ENCODE measurements at regions not wholly inside any gene's neighbourhood (a gene's known extent, or its start where the extent isn't known, plus 50 kb on each side); places are given as distances from the start of the nearest gene placed in this dataset.

DNA sequence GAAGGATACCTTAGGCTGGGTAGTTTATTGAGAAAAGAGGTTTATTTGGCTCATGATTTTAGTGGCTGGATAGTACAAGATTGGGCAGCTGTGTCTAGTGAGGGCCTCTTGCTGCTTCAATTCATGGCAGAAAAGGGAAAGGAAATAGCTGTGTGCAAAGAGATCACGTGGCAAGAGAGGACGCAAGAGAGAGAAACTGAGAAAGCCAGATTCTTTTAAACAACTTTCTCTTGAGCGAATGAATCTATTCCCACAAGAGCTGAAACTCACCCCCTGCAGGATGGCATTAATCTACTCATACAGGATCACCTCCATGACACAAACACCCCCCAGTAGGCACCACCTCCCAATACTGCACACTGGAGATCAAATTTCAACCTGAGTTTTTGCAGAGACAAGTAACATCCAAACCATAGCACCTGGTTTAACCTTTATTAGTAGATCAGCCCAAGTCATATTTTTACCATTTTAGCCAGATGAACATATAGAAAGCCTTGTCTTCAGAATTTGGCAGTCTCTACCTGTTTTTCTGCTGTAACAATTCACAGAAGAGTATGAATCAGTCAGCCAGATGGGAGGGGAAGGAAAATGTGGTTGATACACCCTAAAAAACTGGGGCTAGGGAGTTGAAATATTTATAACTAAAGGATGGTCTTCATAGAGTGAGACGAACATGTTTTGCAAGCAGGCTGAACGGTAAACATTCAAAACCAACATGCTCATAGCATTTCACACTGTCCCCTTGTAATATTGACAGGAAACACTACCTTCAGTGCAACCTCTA, 73.9 kb upstream of the NCKAP5 start:
- TF ChIP-seq CTCF (IDR thresholded peaks at IDR 0.05): no peak
- TF ChIP-seq POLR2AphosphoS5 (IDR thresholded peaks at IDR 0.05): no peak
- no peak for TF ChIP-seq EP300 (IDR thresholded peaks at IDR 0.05)

Measured in esophagus muscularis mucosa (tissue), 4 donors.